ENCODE measurements at regions not wholly inside any gene's neighbourhood (a gene's known extent, or its start where the extent isn't known, plus 50 kb on each side); places are given as distances from the start of the nearest gene placed in this dataset.

- TF ChIP-seq CTCF (conservative IDR thresholded peaks at IDR 0.05) (no peak), EZH2 (IDR thresholded peaks at IDR 0.05; ENCODE audit: low read depth) (no peak)
Measured at GRCh38 chr2:125886153-125886552, 769.8 kb upstream of the GYPC start.

Data from PC-9 (cell line).